Thyroid gland (tissue), 4 donors: ENCODE measurements at regions not wholly inside any gene's neighbourhood (a gene's known extent, or its start where the extent isn't known, plus 50 kb on each side); places are given as distances from the start of the nearest gene placed in this dataset.

Experiments
- CTCF ChIP-seq, 6 experiments: fragments of 200-600 bp in 3 of 6; fragments of 450-650 bp in 3 of 6; sonication (generic) in 3 of 6; IDR thresholded peaks; one replicate each; pipeline ENCODE4 v1.5.1; 2016 to 2019; ENCODE audit warnings: antibody characterized with exemption in 6 of 6, mild to moderate bottlenecking in 2 of 6, inconsistent platforms in 1 of 6, moderate library complexity in 1 of 6
- POLR2A ChIP-seq, 2 donors: fragments of 450-650 bp; IDR thresholded peaks; one replicate each; pipeline ENCODE4 v1.6.1; 2017; ENCODE audit warnings: antibody characterized with exemption in 2 of 2, mild to moderate bottlenecking in 2 of 2, moderate library complexity in 1 of 2

GRCh38 chr6:155517294-155517693, 61.7 kb upstream of the NOX3 start:
- TF ChIP-seq POLR2A (IDR thresholded peaks at IDR 0.05) (no peak), CTCF (IDR thresholded peaks at IDR 0.05) (no peak)
